Fibroblast of skin of left quadriceps (primary cell): ENCODE measurements at regions not wholly inside any gene's neighbourhood (a gene's known extent, or its start where the extent isn't known, plus 50 kb on each side); places are given as distances from the start of the nearest gene placed in this dataset.

ENCODE experiments used
- DNase-seq, 2 experiments: peaks; one replicate each; pipeline ENCODE4 v3.0.0-alpha.2; 2013; ENCODE audit warnings: low read depth in 2 of 2

- no peak for DNase-seq
Measured at GRCh38 chr6:120096696-120097260, 747.2 kb upstream of the MAN1A1 start.

GRCh38 chr6:120083186-120083585 lies 733.6 kb upstream of the MAN1A1 start:
- DNase-seq: no peak

GRCh38 chr6:120077489-120077888 lies 727.9 kb upstream of the MAN1A1 start:
- DNase-seq: peak in 1 of 2 experiments; percentile 2

- DNase-seq: no peak
Measured at GRCh38 chr6:120058410-120058809, 708.8 kb upstream of the MAN1A1 start.

- DNase-seq: no peak
Measured at GRCh38 chr6:120056085-120056484, 706.5 kb upstream of the MAN1A1 start.

GRCh38 chr6:120055071-120055470 lies 705.5 kb upstream of the MAN1A1 start:
- no peak for DNase-seq

GRCh38 chr6:120039664-120040063 lies 690.1 kb upstream of the MAN1A1 start:
- no peak for DNase-seq

- no peak for DNase-seq
Measured at GRCh38 chr6:120031837-120032236, 682.3 kb upstream of the MAN1A1 start.

GRCh38 chr6:120026791-120027190 lies 677.2 kb upstream of the MAN1A1 start:
- DNase-seq: no peak

- no peak for DNase-seq
Measured at GRCh38 chr6:120010075-120010474, 660.5 kb upstream of the MAN1A1 start.

GRCh38 chr6:120005292-120005976 lies 655.9 kb upstream of the MAN1A1 start:
- DNase-seq: no peak

GRCh38 chr6:119986934-119987549 lies 637.5 kb upstream of the MAN1A1 start:
- DNase-seq: no peak

- DNase-seq: no peak
Measured at GRCh38 chr6:119985952-119986736, 636.6 kb upstream of the MAN1A1 start.

- no peak for DNase-seq
Measured at GRCh38 chr6:119980802-119981201, 631.2 kb upstream of the MAN1A1 start.

- DNase-seq: no peak
Measured at GRCh38 chr6:119979862-119980261, 630.3 kb upstream of the MAN1A1 start.

- peak; percentile 12 to 17 for DNase-seq
Measured at GRCh38 chr6:119978274-119978889, 628.8 kb upstream of the MAN1A1 start.

- DNase-seq: no peak
Measured at GRCh38 chr6:119974430-119975159, 625.0 kb upstream of the MAN1A1 start.

- DNase-seq: no peak
Measured at GRCh38 chr6:119966484-119966883, 616.9 kb upstream of the MAN1A1 start.

GRCh38 chr6:119965900-119966299 lies 616.3 kb upstream of the MAN1A1 start:
- no peak for DNase-seq

- DNase-seq: no peak
Measured at GRCh38 chr6:119965008-119965407, 615.4 kb upstream of the MAN1A1 start.

GRCh38 chr6:119962505-119962904 lies 612.9 kb upstream of the MAN1A1 start:
- DNase-seq: no peak
